ENCODE measurements at regions not wholly inside any gene's neighbourhood (a gene's known extent, or its start where the extent isn't known, plus 50 kb on each side); places are given as distances from the start of the nearest gene placed in this dataset.

DNA sequence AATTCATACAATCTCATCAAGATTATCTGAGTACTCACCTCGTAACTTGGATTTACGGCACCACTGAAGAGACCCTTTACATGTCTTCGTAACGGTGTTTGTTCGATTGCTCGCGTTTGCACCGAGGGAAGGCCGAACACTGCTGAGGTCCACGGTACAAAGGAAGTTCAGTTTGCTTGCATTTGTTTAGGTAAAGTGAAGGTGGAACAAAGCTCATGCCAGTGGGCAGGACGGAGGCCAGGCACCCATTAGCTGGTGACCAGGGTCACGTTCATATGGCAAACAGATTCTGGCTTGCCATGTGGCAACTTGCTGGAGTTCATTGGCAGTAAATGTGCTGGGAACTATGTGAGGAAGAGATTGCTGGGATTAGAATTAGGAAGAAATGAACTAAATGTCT, 164.8 kb downstream of the MACROH2A1 start:
- TF ChIP-seq, protein P1, sequence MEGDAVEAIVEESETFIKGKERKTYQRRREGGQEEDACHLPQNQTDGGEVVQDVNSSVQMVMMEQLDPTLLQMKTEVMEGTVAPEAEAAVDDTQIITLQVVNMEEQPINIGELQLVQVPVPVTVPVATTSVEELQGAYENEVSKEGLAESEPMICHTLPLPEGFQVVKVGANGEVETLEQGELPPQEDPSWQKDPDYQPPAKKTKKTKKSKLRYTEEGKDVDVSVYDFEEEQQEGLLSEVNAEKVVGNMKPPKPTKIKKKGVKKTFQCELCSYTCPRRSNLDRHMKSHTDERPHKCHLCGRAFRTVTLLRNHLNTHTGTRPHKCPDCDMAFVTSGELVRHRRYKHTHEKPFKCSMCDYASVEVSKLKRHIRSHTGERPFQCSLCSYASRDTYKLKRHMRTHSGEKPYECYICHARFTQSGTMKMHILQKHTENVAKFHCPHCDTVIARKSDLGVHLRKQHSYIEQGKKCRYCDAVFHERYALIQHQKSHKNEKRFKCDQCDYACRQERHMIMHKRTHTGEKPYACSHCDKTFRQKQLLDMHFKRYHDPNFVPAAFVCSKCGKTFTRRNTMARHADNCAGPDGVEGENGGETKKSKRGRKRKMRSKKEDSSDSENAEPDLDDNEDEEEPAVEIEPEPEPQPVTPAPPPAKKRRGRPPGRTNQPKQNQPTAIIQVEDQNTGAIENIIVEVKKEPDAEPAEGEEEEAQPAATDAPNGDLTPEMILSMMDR (IDR thresholded peaks at IDR 0.05; ENCODE audit: low read depth, low read length, missing input control) = no peak
- no peak for TF ChIP-seq YY1 (IDR thresholded peaks at IDR 0.05)
- TF ChIP-seq, protein P2, sequence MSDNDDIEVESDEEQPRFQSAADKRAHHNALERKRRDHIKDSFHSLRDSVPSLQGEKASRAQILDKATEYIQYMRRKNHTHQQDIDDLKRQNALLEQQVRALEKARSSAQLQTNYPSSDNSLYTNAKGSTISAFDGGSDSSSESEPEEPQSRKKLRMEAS (IDR thresholded peaks at IDR 0.05) = no peak
- TF ChIP-seq HNF4A (conservative IDR thresholded peaks at IDR 0.05) = no peak

Data from liver (tissue), 3 donors.